ENCODE measurements at regions not wholly inside any gene's neighbourhood (a gene's known extent, or its start where the extent isn't known, plus 50 kb on each side); places are given as distances from the start of the nearest gene placed in this dataset.

DNA sequence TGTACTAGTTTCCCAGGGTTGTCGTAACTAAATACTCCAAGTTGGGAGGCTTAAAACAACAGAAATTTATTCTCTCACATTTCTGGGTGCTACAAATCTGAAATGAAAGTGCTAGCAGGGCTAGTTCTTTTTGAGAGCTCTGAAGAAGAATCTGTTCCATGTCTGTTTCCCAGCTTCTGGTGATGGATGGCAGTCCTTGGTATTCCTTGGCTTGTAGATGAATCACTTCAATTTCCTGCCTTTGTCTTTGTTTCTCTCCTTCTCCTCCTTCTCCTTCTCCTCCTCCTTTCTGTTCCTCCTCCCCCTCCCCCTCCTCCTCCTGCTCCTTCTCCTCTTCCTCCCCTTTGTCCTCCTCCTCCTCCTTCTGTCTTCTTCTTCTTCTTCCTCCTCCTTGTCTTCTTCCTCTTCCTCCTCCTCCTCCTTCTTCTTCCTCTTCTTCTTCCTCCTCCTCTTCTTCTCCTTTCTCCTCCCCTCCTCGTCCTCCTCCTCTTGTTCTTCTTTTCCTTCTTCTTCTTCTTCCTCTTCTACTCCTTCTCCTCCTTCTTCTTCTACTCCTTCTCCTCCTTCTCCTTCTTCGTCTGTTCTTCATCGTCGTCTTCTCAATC is 104.7 kb upstream of the ANKRD55 start:
- no peak for TF ChIP-seq CTCF (conservative IDR thresholded peaks at IDR 0.05; ENCODE audit: low read length)
- TF ChIP-seq EZH2phosphoT487 (IDR thresholded peaks at IDR 0.05; ENCODE audit: borderline replicate concordance), result no peak

Data from Loucy (cell line).